Activated CD4-positive, alpha-beta memory T cell treated with anti-CD3 and anti-CD28 coated beads for 36 hours (primary cell): ENCODE measurements at regions not wholly inside any gene's neighbourhood (a gene's known extent, or its start where the extent isn't known, plus 50 kb on each side); places are given as distances from the start of the nearest gene placed in this dataset.

Experiments used
- CTCF ChIA-PET: fragments of 350-600 bp; sonication (Branson Sonifier 250); formaldehyde crosslinking; loops from one replicate; lab custom pipeline; 2021; ENCODE audit warnings: antibody characterized with exemption, inconsistent platforms; lab: Charles Lee
- POLR2A ChIA-PET: fragments of 350-600 bp; sonication (Branson Sonifier 250); formaldehyde crosslinking; loops from one replicate; lab custom pipeline; 2021; ENCODE audit warnings: antibody characterized with exemption; lab: Charles Lee
- DNase-seq: peaks from one replicate; pipeline ENCODE4 v3.0.0-alpha.2; 2020
- H3K27ac Mint-ChIP-seq: one replicate; pipeline ENCODE4 v1.8.0; 2021; ENCODE audit warnings: mixed read lengths
- H3K27me3 Mint-ChIP-seq: one replicate; pipeline ENCODE4 v1.8.0; 2021; ENCODE audit warnings: mixed read lengths
- H3K36me3 Mint-ChIP-seq: one replicate; pipeline ENCODE4 v1.8.0; 2021; ENCODE audit warnings: mixed read lengths
- H3K4me1 Mint-ChIP-seq: one replicate; pipeline ENCODE4 v1.8.0; 2021; ENCODE audit warnings: low read depth, mixed read lengths
- H3K4me3 Mint-ChIP-seq: one replicate; pipeline ENCODE4 v1.8.0; 2021; ENCODE audit warnings: mild to moderate bottlenecking, mixed read lengths
- H3K9me3 Mint-ChIP-seq: one replicate; pipeline ENCODE4 v1.8.0; 2021; ENCODE audit warnings: mixed read lengths
- intact Hi-C: fragments of 100-400 bp; cut with micrococcal nuclease; formaldehyde crosslinking; loops from one replicate; pipeline ENCODE4 v1.15.1; 2023

- Mint-ChIP-seq H3K4me3 (no peak overlapping the region), H3K27ac (no peak overlapping the region), H3K9me3 (no peaks in the 10 kb centered on the region), H3K4me1 (peaks cover 5% of the 10 kb centered on the region), H3K27me3 (peaks cover 19% of the 10 kb centered on the region), H3K36me3 (no peaks in the 10 kb centered on the region)
- no peak for DNase-seq
- ChIA-PET CTCF (no interaction called here), POLR2A (no interaction called here)
- intact Hi-C loops, result no loop called here
Observed at GRCh38 chr11:8807544-8808225, 103.3 kb upstream of the AKIP1 start.

GRCh38 chr11:8808226-8808585, 102.8 kb upstream of the AKIP1 start:
- CTCF ChIA-PET, result no interaction called here
- Mint-ChIP-seq H3K4me3 (no peak overlapping the region), H3K27me3 (peaks cover 19% of the 10 kb centered on the region)

DNA sequence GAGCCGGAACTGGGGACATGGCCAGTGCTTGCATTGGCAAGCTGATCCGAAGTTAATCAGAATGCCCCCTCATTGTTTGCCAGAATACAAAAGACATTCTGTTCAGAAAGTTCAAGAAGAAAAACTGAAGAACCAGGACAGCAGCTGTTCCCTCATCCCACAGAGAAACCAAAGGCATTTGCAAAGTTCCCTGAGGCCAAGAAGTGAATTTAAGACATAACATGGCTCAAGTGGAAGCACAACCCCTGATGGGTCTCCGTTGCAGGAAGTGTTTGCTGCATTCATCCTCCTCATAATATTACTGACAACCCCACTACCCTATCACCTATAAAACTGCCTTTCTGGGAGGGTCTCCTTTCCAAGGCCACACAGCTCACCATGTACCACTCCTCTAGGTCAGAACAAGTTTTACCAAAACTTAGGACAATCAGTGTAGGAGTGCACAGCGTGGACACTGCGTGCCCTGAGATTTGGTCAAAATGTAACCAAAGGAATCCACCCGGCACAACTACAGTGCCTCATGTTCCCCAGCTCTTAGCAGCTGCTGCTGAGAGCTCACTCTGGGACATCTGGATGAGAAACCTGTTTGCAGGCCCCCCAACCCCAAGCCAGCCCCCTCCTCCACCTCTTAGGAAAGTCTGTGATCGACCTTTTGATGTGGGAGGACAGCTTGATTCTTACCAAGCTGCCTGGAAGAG, 101.6 kb upstream of the AKIP1 start:
- CTCF ChIA-PET, result interaction anchor here (1.6 kb wide), 1 partner anchor 11 kb away, joined by 4 read pairs; no protein-coding TSS in a partner anchor
- H3K4me1 Mint-ChIP-seq, result peaks cover 5% of the 10 kb centered on the region
- no peak for DNase-seq
- H3K36me3 Mint-ChIP-seq, result no peaks in the 10 kb centered on the region
- H3K27ac Mint-ChIP-seq, result no peak overlapping the region
- intact Hi-C loops, result no loop called here
- no peaks in the 10 kb centered on the region for H3K9me3 Mint-ChIP-seq
- H3K4me3 Mint-ChIP-seq, result no peak overlapping the region
- H3K27me3 Mint-ChIP-seq, result peaks cover 19% of the 10 kb centered on the region
- POLR2A ChIA-PET, result interaction anchor here (0.5 to 0.6 kb wide), 2 partner anchors 12 to 681 kb away, joined by 3 to 7 read pairs; no protein-coding TSS in a partner anchor

More at GRCh38 chr11:8808226-8808585, 102.8 kb upstream of the AKIP1 start:
- intact Hi-C loops, result no loop called here
- H3K36me3 Mint-ChIP-seq, result no peaks in the 10 kb centered on the region
- POLR2A ChIA-PET, result no interaction called here
- no peak overlapping the region for H3K27ac Mint-ChIP-seq
- H3K4me1 Mint-ChIP-seq, result peaks cover 5% of the 10 kb centered on the region
- H3K9me3 Mint-ChIP-seq, result no peaks in the 10 kb centered on the region
- no peak for DNase-seq

GRCh38 chr11:8809939-8810539, 101.0 kb upstream of the AKIP1 start:
- H3K4me3 Mint-ChIP-seq, result no peak overlapping the region
- DNase-seq, result no peak
- peaks cover 19% of the 10 kb centered on the region for H3K27me3 Mint-ChIP-seq
- no peaks in the 10 kb centered on the region for H3K9me3 Mint-ChIP-seq
- peaks cover 5% of the 10 kb centered on the region for H3K4me1 Mint-ChIP-seq
- POLR2A ChIA-PET, result interaction anchor here (0.5 to 0.6 kb wide), 2 partner anchors 13 to 682 kb away, joined by 3 to 7 read pairs; no protein-coding TSS in a partner anchor
- no peak overlapping the region for H3K27ac Mint-ChIP-seq
- intact Hi-C loops, result loop anchor here (5.0 to 10.0 kb wide), 2 partner anchors 147 to 215 kb away; partner anchors contain the start of gene STK33
- CTCF ChIA-PET, result interaction anchor here (1.6 kb wide), 1 partner anchor 12 kb away, joined by 4 read pairs; no protein-coding TSS in a partner anchor
- no peaks in the 10 kb centered on the region for H3K36me3 Mint-ChIP-seq

GRCh38 chr11:8810540-8811301, 100.3 kb upstream of the AKIP1 start:
- DNase-seq, result peak; percentile 19
- peaks cover 19% of the 10 kb centered on the region for H3K27me3 Mint-ChIP-seq
- intact Hi-C loops, result loop anchor here (5.0 to 10.0 kb wide), 2 partner anchors 147 to 216 kb away; partner anchors contain the start of gene STK33
- H3K27ac Mint-ChIP-seq, result no peak overlapping the region
- ChIA-PET POLR2A (no interaction called here), CTCF (interaction anchor here (1.6 kb wide), 1 partner anchor 13 kb away, joined by 4 read pairs; no protein-coding TSS in a partner anchor)
- H3K4me1 Mint-ChIP-seq, result peaks cover 5% of the 10 kb centered on the region
- no peaks in the 10 kb centered on the region for H3K9me3 Mint-ChIP-seq
- no peaks in the 10 kb centered on the region for H3K36me3 Mint-ChIP-seq
- H3K4me3 Mint-ChIP-seq, result no peak overlapping the region

- no peak overlapping the region for H3K4me3 Mint-ChIP-seq
- no peak overlapping the region for H3K27ac Mint-ChIP-seq
- H3K4me1 Mint-ChIP-seq, result peaks cover 5% of the 10 kb centered on the region
- CTCF ChIA-PET, result interaction anchor here (0.6 to 1.0 kb wide), 2 partner anchors 116 to 243 kb away, joined by 3 read pairs; no protein-coding TSS in a partner anchor
- H3K9me3 Mint-ChIP-seq, result no peaks in the 10 kb centered on the region
- POLR2A ChIA-PET, result no interaction called here
- no peaks in the 10 kb centered on the region for H3K36me3 Mint-ChIP-seq
- no peak for DNase-seq
- peaks cover 19% of the 10 kb centered on the region for H3K27me3 Mint-ChIP-seq
- intact Hi-C loops, result loop anchor here (5.0 to 10.0 kb wide), 2 partner anchors 146 to 217 kb away; partner anchors contain the start of gene STK33
Observed at GRCh38 chr11:8811571-8811970, 99.4 kb upstream of the AKIP1 start.

- intact Hi-C loops, result loop anchor here (2.0 to 10.0 kb wide), 3 partner anchors 124 to 218 kb away; partner anchors contain the start of gene STK33
- DNase-seq, result no peak
- POLR2A ChIA-PET, result no interaction called here
Observed at GRCh38 chr11:8812438-8812837, 98.6 kb upstream of the AKIP1 start.

GRCh38 chr11:8813658-8814057, 97.3 kb upstream of the AKIP1 start:
- H3K27me3 Mint-ChIP-seq, result peaks cover 19% of the 10 kb centered on the region
- no peak overlapping the region for H3K4me3 Mint-ChIP-seq
- ChIA-PET CTCF (interaction anchor here (0.7 to 2.7 kb wide), 10 partner anchors 9 to 146 kb away, joined by 3 to 9 read pairs (median 4); no protein-coding TSS in a partner anchor), POLR2A (interaction anchor here (0.5 kb wide), 1 partner anchor 146 kb away, joined by 3 read pairs; no protein-coding TSS in a partner anchor)
- DNase-seq, result peak; percentile 71
- no peaks in the 10 kb centered on the region for H3K36me3 Mint-ChIP-seq
- H3K4me1 Mint-ChIP-seq, result peaks cover 5% of the 10 kb centered on the region
- H3K27ac Mint-ChIP-seq, result no peak overlapping the region
- intact Hi-C loops, result loop anchor here (2.0 to 10.0 kb wide), 3 partner anchors 125 to 219 kb away; partner anchors contain the start of gene STK33
- H3K9me3 Mint-ChIP-seq, result no peaks in the 10 kb centered on the region

More at GRCh38 chr11:8812438-8812837, 98.6 kb upstream of the AKIP1 start:
- CTCF ChIA-PET, result interaction anchor here (0.6 to 2.7 kb wide), 5 partner anchors 15 to 325 kb away, joined by 3 to 9 read pairs (median 3); no protein-coding TSS in a partner anchor
- H3K27me3 Mint-ChIP-seq, result peaks cover 19% of the 10 kb centered on the region
- H3K27ac Mint-ChIP-seq, result no peak overlapping the region
- H3K4me1 Mint-ChIP-seq, result peaks cover 5% of the 10 kb centered on the region
- H3K4me3 Mint-ChIP-seq, result no peak overlapping the region
- no peaks in the 10 kb centered on the region for H3K9me3 Mint-ChIP-seq
- no peaks in the 10 kb centered on the region for H3K36me3 Mint-ChIP-seq

- no peaks in the 10 kb centered on the region for H3K9me3 Mint-ChIP-seq
- ChIA-PET POLR2A (no interaction called here), CTCF (interaction anchor here (0.7 to 2.7 kb wide), 11 partner anchors 9 to 323 kb away, joined by 3 to 9 read pairs (median 4); no protein-coding TSS in a partner anchor)
- peaks cover 19% of the 10 kb centered on the region for H3K27me3 Mint-ChIP-seq
- intact Hi-C loops, result loop anchor here (5.0 to 10.0 kb wide), 2 partner anchors 143 to 220 kb away; partner anchors contain the start of gene STK33
- no peak overlapping the region for H3K4me3 Mint-ChIP-seq
- no peak overlapping the region for H3K27ac Mint-ChIP-seq
- peaks cover 5% of the 10 kb centered on the region for H3K4me1 Mint-ChIP-seq
- no peaks in the 10 kb centered on the region for H3K36me3 Mint-ChIP-seq
- no peak for DNase-seq
Observed at GRCh38 chr11:8814209-8814922, 96.6 kb upstream of the AKIP1 start.

- Mint-ChIP-seq H3K27ac (no peak overlapping the region), H3K36me3 (no peaks in the 10 kb centered on the region), H3K4me1 (peaks cover 5% of the 10 kb centered on the region), H3K4me3 (no peak overlapping the region), H3K9me3 (no peaks in the 10 kb centered on the region), H3K27me3 (peaks cover 13% of the 10 kb centered on the region)
- intact Hi-C loops, result loop anchor here (5.0 to 10.0 kb wide), 2 partner anchors 142 to 220 kb away; partner anchors contain the start of gene STK33
- DNase-seq, result no peak
- CTCF ChIA-PET, result interaction anchor here (0.7 to 2.7 kb wide), 4 partner anchors 8 to 323 kb away, joined by 3 to 9 read pairs (median 6); no protein-coding TSS in a partner anchor
- POLR2A ChIA-PET, result no interaction called here
Observed at GRCh38 chr11:8814923-8815240, 96.1 kb upstream of the AKIP1 start.
